ENCODE measurements at regions not wholly inside any gene's neighbourhood (a gene's known extent, or its start where the extent isn't known, plus 50 kb on each side); places are given as distances from the start of the nearest gene placed in this dataset.
"Not testable (repeated sequence)": the region's sequence is repeated elsewhere in the genome, so short reads cannot be mapped to it uniquely, and the experiment has no call there.

DNA sequence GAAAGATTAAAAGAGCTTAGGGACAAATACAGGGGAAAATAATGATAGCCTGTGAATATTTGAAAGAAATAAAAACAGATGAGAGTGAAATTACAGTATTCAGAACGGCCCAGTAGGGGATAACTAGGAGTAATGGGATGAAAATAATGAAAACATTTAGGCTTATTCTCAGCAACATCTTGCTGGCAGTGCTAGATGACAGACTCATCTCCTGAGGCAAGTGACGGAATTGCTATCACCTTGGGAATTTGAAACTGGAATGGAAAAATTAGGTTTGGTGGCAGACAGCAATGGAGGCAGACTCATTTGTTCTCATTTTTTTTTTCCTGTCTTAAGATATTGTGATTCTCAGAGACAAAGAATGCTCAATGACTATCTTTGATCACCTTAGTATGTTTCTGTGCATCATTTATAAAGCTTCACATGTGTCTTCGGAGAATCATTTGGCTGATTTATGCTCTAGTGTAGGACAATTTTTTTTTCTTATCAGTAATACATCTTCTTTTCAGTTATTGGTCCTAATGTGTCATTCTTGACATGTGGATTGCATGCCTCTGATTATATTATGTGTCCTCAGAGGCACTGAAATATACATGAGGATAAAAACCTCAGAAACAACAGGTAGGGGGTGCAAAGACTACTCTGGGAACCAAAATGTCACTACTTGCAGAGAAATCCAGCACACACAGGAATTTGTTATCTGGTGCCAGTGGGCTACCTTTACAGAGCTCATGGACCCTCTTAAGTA, 711.7 kb downstream of the EDEM1 start:
- H3K36me3 ChIP-seq (ENCODE audit: control insufficient read depth, insufficient read depth, low read length), result no peaks in the 10 kb centered on the region
- H3K4me3 ChIP-seq (ENCODE audit: low read depth, low read length), result no peak overlapping the region
- no peak for DNase-seq (ENCODE audit: low read depth)
- ChIA-PET POLR2A (no interaction called here), CTCF (no interaction called here)
- TF ChIP-seq, protein P1, sequence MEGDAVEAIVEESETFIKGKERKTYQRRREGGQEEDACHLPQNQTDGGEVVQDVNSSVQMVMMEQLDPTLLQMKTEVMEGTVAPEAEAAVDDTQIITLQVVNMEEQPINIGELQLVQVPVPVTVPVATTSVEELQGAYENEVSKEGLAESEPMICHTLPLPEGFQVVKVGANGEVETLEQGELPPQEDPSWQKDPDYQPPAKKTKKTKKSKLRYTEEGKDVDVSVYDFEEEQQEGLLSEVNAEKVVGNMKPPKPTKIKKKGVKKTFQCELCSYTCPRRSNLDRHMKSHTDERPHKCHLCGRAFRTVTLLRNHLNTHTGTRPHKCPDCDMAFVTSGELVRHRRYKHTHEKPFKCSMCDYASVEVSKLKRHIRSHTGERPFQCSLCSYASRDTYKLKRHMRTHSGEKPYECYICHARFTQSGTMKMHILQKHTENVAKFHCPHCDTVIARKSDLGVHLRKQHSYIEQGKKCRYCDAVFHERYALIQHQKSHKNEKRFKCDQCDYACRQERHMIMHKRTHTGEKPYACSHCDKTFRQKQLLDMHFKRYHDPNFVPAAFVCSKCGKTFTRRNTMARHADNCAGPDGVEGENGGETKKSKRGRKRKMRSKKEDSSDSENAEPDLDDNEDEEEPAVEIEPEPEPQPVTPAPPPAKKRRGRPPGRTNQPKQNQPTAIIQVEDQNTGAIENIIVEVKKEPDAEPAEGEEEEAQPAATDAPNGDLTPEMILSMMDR (IDR thresholded peaks at IDR 0.05; ENCODE audit: insufficient read depth, low read depth, low read length), result no peak
- no peaks in the 10 kb centered on the region for H3K27me3 ChIP-seq (ENCODE audit: control insufficient read depth, insufficient read depth, low read length)

DNA sequence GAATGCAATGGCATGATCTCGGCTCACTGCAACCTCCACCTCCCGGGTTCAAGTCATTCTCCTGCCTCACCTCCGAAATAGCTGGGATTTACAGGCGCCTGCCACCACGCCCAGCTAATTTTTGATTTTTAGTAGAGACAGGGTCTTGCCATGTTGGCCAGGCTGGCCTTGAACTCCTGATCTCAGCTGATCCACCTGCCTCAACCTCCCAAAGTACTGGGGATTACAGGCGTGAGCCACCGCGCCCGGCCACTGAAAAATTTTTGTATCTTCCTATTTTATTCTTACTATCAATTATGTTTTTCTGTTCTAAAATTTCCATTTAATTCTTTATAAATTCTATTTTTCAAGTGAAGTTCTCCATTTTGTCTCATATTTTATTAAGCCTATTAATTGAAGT, 730.4 kb downstream of the EDEM1 start:
- TF ChIP-seq, protein P1 (IDR thresholded peaks at IDR 0.05; ENCODE audit: insufficient read depth, low read depth, low read length), result no peak
- Histone ChIP-seq H3K27me3 (ENCODE audit: control insufficient read depth, insufficient read depth, low read length) (no peaks in the 10 kb centered on the region), H3K36me3 (ENCODE audit: control insufficient read depth, insufficient read depth, low read length) (no peaks in the 10 kb centered on the region), H3K4me3 (ENCODE audit: low read depth, low read length) (no peak overlapping the region)
- ChIA-PET CTCF (no interaction called here), POLR2A (no interaction called here)
- no peak for DNase-seq (ENCODE audit: low read depth)

DNA sequence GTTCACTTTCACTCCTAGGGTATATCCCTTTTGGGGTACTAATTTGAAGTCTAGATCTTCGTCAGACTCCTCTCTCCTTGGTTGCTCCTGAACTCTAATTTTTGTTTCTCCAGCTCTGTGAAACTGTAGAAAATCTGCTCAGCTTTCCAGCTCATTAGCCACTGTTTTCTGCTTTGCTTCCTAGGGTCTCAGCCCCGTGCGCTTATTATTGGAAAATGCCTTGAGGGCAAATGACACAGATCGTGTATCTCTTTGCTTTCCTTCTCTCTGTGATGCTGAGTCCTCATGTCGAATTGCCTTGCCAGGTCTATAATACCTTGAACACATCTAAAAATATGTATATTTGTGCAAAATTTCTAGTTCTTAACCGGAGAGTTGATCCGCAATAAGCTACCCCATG, 731.1 kb downstream of the EDEM1 start:
- ChIA-PET POLR2A (no interaction called here), CTCF (no interaction called here)
- H3K4me3 ChIP-seq (ENCODE audit: low read depth, low read length), result no peak overlapping the region
- TF ChIP-seq, protein P1 (IDR thresholded peaks at IDR 0.05; ENCODE audit: insufficient read depth, low read depth, low read length), result no peak
- no peaks in the 10 kb centered on the region for H3K27me3 ChIP-seq (ENCODE audit: control insufficient read depth, insufficient read depth, low read length)
- no peaks in the 10 kb centered on the region for H3K36me3 ChIP-seq (ENCODE audit: control insufficient read depth, insufficient read depth, low read length)
- no peak for DNase-seq (ENCODE audit: low read depth)

DNA sequence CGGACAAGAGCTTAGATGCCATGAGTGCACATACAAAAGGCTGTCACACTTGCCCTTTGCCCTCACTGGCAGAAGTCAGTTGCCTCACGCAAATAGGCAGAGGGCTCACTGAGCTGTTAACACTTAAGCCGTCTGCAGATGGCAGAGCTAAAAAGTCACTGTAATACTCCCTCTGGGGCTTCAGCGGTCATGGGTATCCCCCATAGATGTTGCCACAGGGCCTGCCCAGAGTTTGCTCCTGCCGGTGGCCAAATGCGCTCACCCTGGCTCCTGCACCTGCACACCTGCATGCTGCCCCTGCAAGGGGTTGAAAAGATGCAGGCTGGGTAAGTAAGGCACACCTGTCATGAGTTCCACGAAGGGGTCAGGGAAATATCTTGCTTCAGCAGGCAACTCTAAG, 741.5 kb downstream of the EDEM1 start:
- ChIA-PET POLR2A (no interaction called here), CTCF (no interaction called here)
- TF ChIP-seq, protein P1 (IDR thresholded peaks at IDR 0.05; ENCODE audit: insufficient read depth, low read depth, low read length), result no peak
- Histone ChIP-seq H3K4me3 (ENCODE audit: low read depth, low read length) (no peak overlapping the region), H3K27me3 (ENCODE audit: control insufficient read depth, insufficient read depth, low read length) (no peaks in the 10 kb centered on the region), H3K36me3 (ENCODE audit: control insufficient read depth, insufficient read depth, low read length) (no peaks in the 10 kb centered on the region)
- no peak for DNase-seq (ENCODE audit: low read depth)

DNA sequence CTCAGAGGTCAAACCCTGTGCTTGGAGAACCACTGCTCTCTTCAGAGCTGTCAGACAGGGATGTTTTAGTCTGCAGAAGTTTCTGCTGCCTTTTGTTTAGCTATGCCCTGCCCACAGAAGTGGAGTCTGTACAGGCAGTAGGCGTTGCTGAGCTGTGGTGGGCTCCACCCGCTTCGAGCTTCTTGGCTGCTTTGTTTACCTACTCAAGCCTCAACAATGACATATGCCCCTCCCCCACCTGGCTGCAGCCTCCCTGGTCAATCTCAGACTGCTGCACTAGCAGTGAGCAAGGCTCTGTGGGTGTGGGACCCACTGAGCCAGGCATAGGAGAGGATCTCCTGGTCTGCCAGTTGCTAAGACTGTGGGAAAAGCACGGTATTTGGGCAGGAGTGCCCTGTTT, 756.6 kb downstream of the EDEM1 start:
- H3K4me3 ChIP-seq (ENCODE audit: low read depth, low read length); H3K36me3 ChIP-seq (ENCODE audit: control insufficient read depth, insufficient read depth, low read length); POLR2A ChIA-PET; CTCF ChIA-PET; DNase-seq (ENCODE audit: low read depth); H3K27me3 ChIP-seq (ENCODE audit: control insufficient read depth, insufficient read depth, low read length): not testable (repeated sequence)

DNA sequence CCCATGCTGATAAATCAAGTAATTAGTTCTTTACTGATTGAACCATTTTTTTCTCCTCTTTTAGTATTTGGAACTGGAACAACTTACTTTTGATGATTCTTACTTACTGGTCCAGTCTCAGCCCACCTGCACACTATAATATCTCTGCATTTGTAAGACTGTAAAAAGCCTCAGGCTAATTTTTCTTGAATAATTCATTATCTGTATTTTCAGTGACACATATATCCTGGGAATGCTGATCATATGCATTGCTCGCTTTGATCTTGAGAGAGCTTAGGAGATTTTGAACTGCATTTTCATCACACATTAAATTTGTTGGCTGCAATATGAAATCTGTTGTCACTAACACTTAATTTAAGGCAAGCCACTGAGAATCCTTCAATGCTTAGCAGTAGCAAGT, 760.6 kb downstream of the EDEM1 start:
- H3K27me3 ChIP-seq (ENCODE audit: control insufficient read depth, insufficient read depth, low read length), result no peaks in the 10 kb centered on the region
- ChIA-PET CTCF (no interaction called here), POLR2A (no interaction called here)
- no peak for DNase-seq (ENCODE audit: low read depth)
- TF ChIP-seq, protein P1 (IDR thresholded peaks at IDR 0.05; ENCODE audit: insufficient read depth, low read depth, low read length), result no peak
- no peaks in the 10 kb centered on the region for H3K36me3 ChIP-seq (ENCODE audit: control insufficient read depth, insufficient read depth, low read length)
- H3K4me3 ChIP-seq (ENCODE audit: low read depth, low read length), result no peak overlapping the region

Data from BJ (cell line).